ENCODE measurements at regions not wholly inside any gene's neighbourhood (a gene's known extent, or its start where the extent isn't known, plus 50 kb on each side); places are given as distances from the start of the nearest gene placed in this dataset.

DNA sequence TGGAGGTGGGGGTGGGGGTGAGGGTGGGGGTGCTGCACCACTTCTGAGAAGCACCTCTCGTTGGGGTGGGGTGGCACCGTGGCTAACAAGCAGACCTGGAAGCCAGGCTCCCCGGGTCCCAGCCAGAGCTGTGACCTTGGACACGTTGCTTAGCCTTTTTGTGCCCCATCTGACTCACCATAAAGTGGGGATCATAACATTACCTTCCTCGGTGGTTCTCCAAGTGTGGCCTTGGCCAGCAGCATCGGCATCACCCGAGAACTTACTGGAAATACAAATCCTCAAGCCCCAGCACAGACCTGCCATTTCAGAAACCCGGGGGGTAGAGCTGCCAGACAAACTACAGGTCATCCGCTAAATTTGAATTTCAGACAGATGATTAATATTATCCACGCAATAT lies 58.7 kb upstream of the SLC66A3 start:
- Histone ChIP-seq H3K36me3 (ENCODE audit: control insufficient read depth, low read length) (no peaks in the 10 kb centered on the region), H4K20me1 (ENCODE audit: control insufficient read depth, insufficient read depth, low read depth, low read length) (no peaks in the 10 kb centered on the region), H3K27ac (ENCODE audit: low read depth, low read length) (no peak overlapping the region), H3K9me3 (ENCODE audit: control insufficient read depth, insufficient read depth, low read length) (no peaks in the 10 kb centered on the region), H3K79me2 (ENCODE audit: control insufficient read depth, low read length) (no peaks in the 10 kb centered on the region), H3F3A (ENCODE audit: control insufficient read depth, insufficient read depth) (no peaks in the 10 kb centered on the region), H3K27me3 (ENCODE audit: control insufficient read depth, low read length) (no peaks in the 10 kb centered on the region), H3K4me1 (ENCODE audit: control insufficient read depth, low read length) (no peaks in the 10 kb centered on the region), H3K4me2 (ENCODE audit: low read length) (no peak overlapping the region), H3K9me2 (replicated peaks; ENCODE audit: control insufficient read depth, low read length) (no peaks in the 10 kb centered on the region), H3K4me3 (ENCODE audit: low read length) (no peak overlapping the region)
- no peak for TF ChIP-seq EZH2phosphoT487 (IDR thresholded peaks at IDR 0.05; ENCODE audit: borderline replicate concordance, low read length)
- TF ChIP-seq, protein P1, sequence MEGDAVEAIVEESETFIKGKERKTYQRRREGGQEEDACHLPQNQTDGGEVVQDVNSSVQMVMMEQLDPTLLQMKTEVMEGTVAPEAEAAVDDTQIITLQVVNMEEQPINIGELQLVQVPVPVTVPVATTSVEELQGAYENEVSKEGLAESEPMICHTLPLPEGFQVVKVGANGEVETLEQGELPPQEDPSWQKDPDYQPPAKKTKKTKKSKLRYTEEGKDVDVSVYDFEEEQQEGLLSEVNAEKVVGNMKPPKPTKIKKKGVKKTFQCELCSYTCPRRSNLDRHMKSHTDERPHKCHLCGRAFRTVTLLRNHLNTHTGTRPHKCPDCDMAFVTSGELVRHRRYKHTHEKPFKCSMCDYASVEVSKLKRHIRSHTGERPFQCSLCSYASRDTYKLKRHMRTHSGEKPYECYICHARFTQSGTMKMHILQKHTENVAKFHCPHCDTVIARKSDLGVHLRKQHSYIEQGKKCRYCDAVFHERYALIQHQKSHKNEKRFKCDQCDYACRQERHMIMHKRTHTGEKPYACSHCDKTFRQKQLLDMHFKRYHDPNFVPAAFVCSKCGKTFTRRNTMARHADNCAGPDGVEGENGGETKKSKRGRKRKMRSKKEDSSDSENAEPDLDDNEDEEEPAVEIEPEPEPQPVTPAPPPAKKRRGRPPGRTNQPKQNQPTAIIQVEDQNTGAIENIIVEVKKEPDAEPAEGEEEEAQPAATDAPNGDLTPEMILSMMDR (IDR thresholded peaks at IDR 0.05; ENCODE audit: low read depth, low read length, poor library complexity, severe bottlenecking): no peak

DNA sequence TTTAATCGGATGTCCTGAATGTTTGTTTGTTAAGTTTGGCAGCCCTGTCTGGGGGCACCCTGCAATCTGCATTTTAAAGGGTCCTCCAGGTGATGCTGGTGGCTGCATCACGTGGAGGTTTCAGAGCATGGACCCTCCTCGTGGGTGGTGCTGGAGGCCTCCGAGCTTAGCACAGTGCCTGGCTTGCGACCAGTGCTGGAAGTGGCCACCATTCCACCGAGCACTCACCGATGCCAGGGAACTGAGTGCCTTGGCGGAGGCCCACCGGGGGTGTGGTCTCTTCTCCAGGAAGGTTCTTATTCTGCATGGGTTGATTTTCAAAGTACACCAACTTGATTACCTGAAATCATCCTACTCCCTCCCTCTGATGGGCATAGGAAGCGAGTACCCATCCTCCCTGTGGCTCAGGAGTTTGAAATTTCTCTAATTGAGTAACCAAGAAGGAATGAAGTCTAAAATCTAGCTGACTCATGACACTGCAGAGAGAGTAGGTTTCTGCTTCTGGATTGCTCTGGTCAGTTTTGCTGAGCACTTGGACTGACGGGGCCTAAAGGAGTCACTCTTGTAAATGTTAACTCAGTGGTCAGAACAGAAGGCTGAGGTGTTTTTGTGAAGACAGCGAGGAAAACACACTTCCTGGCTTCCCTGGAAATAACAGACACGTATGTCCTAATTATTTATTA lies 58.1 kb upstream of the SLC66A3 start:
- Histone ChIP-seq H3K36me3 (ENCODE audit: control insufficient read depth, low read length) (no peaks in the 10 kb centered on the region), H3K4me3 (ENCODE audit: low read length) (no peak overlapping the region), H4K20me1 (ENCODE audit: control insufficient read depth, insufficient read depth, low read depth, low read length) (no peaks in the 10 kb centered on the region), H3F3A (ENCODE audit: control insufficient read depth, insufficient read depth) (no peaks in the 10 kb centered on the region), H3K27me3 (ENCODE audit: control insufficient read depth, low read length) (no peaks in the 10 kb centered on the region), H3K4me1 (ENCODE audit: control insufficient read depth, low read length) (no peaks in the 10 kb centered on the region), H3K79me2 (ENCODE audit: control insufficient read depth, low read length) (no peaks in the 10 kb centered on the region), H3K27ac (ENCODE audit: low read depth, low read length) (no peak overlapping the region), H3K9me2 (replicated peaks; ENCODE audit: control insufficient read depth, low read length) (no peaks in the 10 kb centered on the region), H3K9me3 (ENCODE audit: control insufficient read depth, insufficient read depth, low read length) (no peaks in the 10 kb centered on the region), H3K4me2 (ENCODE audit: low read length) (no peak overlapping the region)
- no peak for TF ChIP-seq EZH2phosphoT487 (IDR thresholded peaks at IDR 0.05; ENCODE audit: borderline replicate concordance, low read length)
- TF ChIP-seq, protein P1 (IDR thresholded peaks at IDR 0.05; ENCODE audit: low read depth, low read length, poor library complexity, severe bottlenecking): no peak

DNA sequence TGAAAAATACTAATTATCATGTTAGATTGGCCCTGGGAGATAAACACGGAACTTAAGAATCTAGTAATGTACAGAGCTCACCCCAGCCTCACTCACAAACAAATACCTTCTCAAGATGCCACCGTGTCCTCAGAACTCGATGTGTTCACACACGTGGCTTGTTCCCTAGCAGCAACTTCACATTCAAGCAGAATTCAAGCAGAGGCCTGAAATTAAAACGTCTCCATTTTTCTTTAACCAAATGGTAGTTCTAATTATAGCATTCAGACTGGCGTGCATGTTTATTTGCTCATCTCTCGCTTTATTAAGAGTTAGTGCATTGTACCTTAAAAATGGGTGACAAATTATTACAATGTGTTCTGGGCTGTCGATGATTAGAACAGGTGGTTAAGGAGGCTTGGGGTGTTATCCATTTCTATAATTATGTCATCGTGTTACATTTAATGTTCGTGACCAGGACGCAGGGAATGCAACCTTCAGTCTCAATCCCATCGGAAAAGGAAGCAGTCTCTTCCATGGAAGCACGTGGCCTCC lies 57.3 kb upstream of the SLC66A3 start:
- no peaks in the 10 kb centered on the region for H3K4me1 ChIP-seq (ENCODE audit: control insufficient read depth, low read length)
- H3K27me3 ChIP-seq (ENCODE audit: control insufficient read depth, low read length): no peaks in the 10 kb centered on the region
- no peak overlapping the region for H3K27ac ChIP-seq (ENCODE audit: low read depth, low read length)
- TF ChIP-seq, protein P1 (IDR thresholded peaks at IDR 0.05; ENCODE audit: low read depth, low read length, poor library complexity, severe bottlenecking): no peak
- no peak for TF ChIP-seq EZH2phosphoT487 (IDR thresholded peaks at IDR 0.05; ENCODE audit: borderline replicate concordance, low read length)
- H3K4me2 ChIP-seq (ENCODE audit: low read length): no peak overlapping the region
- no peaks in the 10 kb centered on the region for H3K9me2 ChIP-seq (replicated peaks; ENCODE audit: control insufficient read depth, low read length)
- no peaks in the 10 kb centered on the region for H3K79me2 ChIP-seq (ENCODE audit: control insufficient read depth, low read length)
- no peaks in the 10 kb centered on the region for H3K36me3 ChIP-seq (ENCODE audit: control insufficient read depth, low read length)
- H3K9me3 ChIP-seq (ENCODE audit: control insufficient read depth, insufficient read depth, low read length): no peaks in the 10 kb centered on the region
- no peak overlapping the region for H3K4me3 ChIP-seq (ENCODE audit: low read length)
- H4K20me1 ChIP-seq (ENCODE audit: control insufficient read depth, insufficient read depth, low read depth, low read length): no peaks in the 10 kb centered on the region
- no peaks in the 10 kb centered on the region for H3F3A ChIP-seq (ENCODE audit: control insufficient read depth, insufficient read depth)
